GM04504 (cell line): ENCODE measurements at regions not wholly inside any gene's neighbourhood (a gene's known extent, or its start where the extent isn't known, plus 50 kb on each side); places are given as distances from the start of the nearest gene placed in this dataset.

Experiments
- DNase-seq: peaks from one replicate; pipeline ENCODE4 v3.0.0-alpha.2; 2012; ENCODE audit warnings: low read depth

DNA sequence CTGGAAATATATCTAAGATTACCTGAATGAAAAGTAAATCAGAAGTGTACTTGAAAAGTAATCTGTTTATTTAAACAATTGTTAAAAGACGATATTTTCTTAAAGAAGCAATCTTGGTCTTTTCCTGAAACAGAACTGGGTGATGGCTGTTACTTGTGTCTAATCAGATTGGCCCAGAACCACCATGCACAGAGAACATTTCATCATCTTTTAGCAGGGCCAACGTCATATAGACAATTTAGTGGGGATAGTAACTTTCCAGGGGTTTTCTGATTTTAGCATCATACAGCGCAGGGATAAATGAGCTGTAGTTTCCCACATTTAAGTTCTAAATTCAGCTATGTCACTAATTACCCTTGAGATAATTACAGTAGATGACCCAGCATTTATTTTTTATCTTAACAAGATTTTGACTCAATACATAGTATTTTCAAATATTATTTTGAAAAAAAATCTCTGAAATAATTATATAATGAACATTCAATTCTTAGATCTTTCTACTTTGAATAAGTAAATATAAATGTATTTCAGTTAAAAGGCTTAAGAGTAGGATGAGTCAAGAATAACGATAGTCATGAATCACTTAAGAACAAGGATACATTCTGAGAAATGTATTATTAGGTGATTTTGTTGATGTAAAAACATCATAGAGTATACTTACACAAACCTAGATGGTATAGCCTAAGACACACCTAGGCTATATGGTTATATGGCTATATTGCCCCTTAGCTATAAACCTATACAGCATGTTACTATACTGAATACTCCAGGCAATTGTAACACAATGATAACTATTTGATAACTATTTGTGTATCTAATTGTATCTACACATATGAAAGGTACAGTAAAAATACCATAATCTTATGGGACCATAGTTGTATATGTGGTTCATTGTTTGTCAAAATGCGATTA lies 103.8 kb upstream of the MME start:
- DNase-seq, result no peak

- no peak for DNase-seq
These were observed 106.3 kb upstream of the MME start for GRCh38 chr3:154973851-154974250.

- DNase-seq, result no peak
These were observed 107.2 kb upstream of the MME start for GRCh38 chr3:154972951-154973350.

DNA sequence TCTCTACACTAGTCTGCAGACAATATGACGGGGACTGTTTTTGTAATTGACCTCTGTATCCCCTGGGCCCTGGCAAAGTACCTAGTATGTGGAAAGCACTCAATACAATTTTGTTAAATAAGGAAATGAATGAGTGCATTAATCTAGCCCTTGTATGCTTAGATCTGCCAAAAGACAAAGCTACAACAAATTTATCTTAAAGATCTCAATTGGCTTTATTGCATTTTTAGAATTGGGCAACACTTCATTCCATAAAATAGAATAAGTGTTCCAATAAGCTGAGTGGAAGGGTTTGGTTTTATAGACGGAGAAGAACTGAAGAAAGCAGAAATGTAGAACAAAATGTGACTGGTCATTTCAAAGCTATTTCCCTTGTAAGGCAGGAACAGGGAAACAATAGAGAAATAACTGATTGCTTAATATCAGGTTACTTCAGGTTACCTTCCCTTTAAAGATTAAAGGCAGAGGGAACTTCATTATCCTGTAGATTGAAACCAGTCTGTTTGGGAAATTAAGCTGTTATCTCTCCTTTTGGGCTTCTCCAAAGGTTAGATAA lies 108.3 kb upstream of the MME start:
- DNase-seq, result peak; percentile 83

- no peak for DNase-seq
These were observed 108.8 kb upstream of the MME start for GRCh38 chr3:154971341-154971740.

DNA sequence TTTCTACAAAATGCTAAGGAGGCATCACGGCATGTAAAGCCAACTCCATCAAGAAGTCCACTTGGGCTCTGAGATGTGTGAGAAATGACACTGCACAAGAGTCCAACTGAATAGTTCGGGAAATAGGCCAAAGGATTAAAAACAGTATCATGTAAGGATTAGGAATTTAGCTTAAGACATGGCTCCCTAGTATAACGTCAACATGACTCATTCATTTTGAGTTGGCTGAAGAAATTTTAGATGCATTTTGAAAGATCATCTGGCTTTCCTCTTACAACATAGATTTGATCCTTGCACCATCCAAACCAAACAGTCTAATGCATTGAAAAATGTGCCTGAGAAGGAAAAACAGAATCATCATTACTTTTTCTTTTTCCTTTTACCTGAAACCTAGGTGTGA lies 109.3 kb upstream of the MME start:
- DNase-seq, result peak; percentile 80

GRCh38 chr3:154969366-154969765 lies 110.8 kb upstream of the MME start:
- no peak for DNase-seq

GRCh38 chr3:154967090-154967489 lies 113.0 kb upstream of the MME start:
- no peak for DNase-seq

- DNase-seq, result no peak
These were observed 123.3 kb upstream of the MME start for GRCh38 chr3:154956815-154957214.

GRCh38 chr3:154955907-154956533 lies 124.1 kb upstream of the MME start:
- DNase-seq, result no peak

GRCh38 chr3:154954757-154955156 lies 125.4 kb upstream of the MME start:
- DNase-seq, result no peak

- no peak for DNase-seq
These were observed 126.6 kb upstream of the MME start for GRCh38 chr3:154953538-154953937.

DNA sequence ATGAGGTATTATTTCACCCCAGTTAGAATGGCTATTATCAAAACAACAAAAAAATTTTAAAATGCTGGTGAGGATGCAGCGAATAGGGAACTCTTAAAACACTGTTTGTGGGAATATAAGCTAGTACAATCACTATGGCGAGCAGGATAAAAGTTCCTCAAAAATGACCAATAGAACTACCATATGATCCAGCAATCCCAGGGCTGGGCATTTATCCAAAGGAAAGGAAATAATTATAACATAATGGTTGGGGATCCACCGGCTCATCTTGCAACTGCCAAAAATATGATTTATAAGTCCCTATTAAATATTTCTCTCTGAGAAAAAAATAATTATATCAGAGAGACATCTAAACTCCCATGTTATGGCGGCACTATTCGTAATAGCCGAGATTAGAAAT lies 127.6 kb upstream of the MME start:
- DNase-seq, result no peak

GRCh38 chr3:154943981-154944380 lies 136.1 kb upstream of the MME start:
- DNase-seq, result no peak

DNA sequence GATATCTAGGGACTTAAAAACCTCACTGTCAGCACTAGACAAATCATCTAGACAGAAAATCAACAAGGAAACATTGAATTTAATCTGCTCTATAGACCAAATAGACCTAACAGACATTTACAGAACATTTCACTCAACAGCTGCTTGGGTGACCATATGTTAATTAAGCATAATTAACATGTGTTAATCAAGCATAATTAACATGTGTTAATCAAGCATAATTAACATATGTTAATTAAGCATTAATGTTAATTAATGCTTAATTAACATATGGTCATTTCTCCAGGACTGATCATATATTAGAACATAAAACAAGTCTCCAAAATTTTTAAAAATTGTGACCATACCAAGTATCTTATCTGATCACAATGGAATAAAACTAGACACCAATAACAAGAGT lies 137.3 kb upstream of the MME start:
- no peak for DNase-seq

- DNase-seq, result no peak
These were observed 143.9 kb upstream of the MME start for GRCh38 chr3:154936196-154936595.

- no peak for DNase-seq
These were observed 146.5 kb upstream of the MME start for GRCh38 chr3:154933581-154933980.

DNA sequence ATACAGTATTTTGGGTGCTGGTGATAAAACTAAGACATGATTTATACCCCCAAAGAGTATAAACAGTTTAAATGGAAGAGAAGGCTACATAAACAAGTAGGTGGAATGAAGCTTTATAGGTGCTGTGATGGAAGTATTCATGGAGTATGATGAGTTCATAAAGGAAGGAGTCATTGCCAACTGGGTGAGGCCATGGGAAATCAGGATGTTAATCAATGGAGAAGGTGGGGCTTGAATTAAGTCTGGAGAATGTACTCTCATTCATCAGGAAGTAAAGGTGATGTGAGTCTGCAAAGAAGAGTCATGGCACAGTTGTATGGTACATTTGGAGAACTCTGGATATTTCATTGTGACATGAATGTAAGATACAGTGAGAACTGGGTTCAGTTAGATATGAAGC lies 147.5 kb upstream of the MME start:
- DNase-seq, result no peak

DNA sequence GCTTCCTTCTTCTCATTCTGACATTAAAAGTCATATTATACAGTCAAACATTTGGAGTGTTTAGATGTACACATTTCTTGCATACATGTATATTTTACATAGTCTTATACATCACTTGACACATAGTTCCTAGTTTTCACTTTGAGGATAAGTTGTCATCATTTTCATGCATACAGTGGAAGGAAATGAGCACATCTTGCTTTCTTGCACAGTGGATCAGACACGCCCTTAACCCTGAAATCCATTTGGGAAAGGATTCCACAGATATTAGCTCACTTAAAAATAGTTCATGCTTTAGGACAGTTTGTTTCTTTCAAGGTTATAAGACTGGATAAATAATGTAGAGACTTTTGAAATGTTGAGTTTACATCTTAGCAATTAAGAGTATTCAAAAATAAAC lies 148.6 kb upstream of the MME start:
- DNase-seq, result peak; percentile 44

- no peak for DNase-seq
These were observed 153.4 kb upstream of the MME start for GRCh38 chr3:154926721-154927120.

- no peak for DNase-seq
These were observed 158.8 kb upstream of the MME start for GRCh38 chr3:154921351-154921750.

GRCh38 chr3:154919226-154919625 lies 160.9 kb upstream of the MME start:
- DNase-seq, result no peak

DNA sequence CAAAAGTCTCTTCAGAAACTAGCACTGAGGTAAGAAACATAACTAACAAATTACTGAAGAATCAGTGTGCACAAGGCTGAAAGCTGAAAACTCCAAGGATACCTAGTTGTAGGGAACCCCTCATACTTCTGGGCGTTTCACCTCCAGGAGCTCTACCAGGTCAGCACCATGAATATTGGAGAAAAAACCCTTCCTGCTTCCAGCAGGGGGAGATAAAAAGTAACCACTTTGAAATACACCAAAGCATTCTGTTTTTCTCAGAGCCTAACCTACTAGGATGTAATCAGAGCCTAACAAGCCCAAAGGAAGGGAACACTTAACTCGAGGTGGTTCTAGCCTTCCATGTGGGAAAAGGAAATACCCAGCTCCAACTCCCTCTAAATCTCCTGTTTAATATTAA lies 175.8 kb upstream of the MME start:
- DNase-seq, result no peak
